IMR-90 (cell line): ENCODE measurements at regions not wholly inside any gene's neighbourhood (a gene's known extent, or its start where the extent isn't known, plus 50 kb on each side); places are given as distances from the start of the nearest gene placed in this dataset.

Experiments used
- ATAC-seq: fragments of 200-7000 bp; cut with Tn5 transposase; 2 replicates; pipeline ENCODE4 v1.9.1; 2020; ENCODE audit warnings: low read depth, mild to moderate bottlenecking, moderate library complexity
- BruUV-seq: library from RNA; stranded (reverse); fragments of 400-500 nt; replicated peaks from 2 replicates; lab custom pipeline; 2021; lab: Mats Ljungman, UMichigan
- CTCF ChIA-PET: fragments of 300-600 bp; formaldehyde crosslinking; extraction: SDS; loops from one replicate; lab custom pipeline; 2021; ENCODE audit warnings: antibody characterized with exemption; lab: Yijun Ruan, JAX
- POLR2A ChIA-PET: fragments of 300-600 bp; sonication (Branson Sonifier 250); formaldehyde crosslinking; loops from one replicate; lab custom pipeline; 2022; ENCODE audit warnings: antibody characterized with exemption; ENCODE audit not compliant: unreplicated experiment; lab: Charles Lee
- DNase-seq: peaks from one replicate; pipeline ENCODE4 v3.0.0; 2013
- H2AFZ ChIP-seq: replicated peaks from 2 replicates; pipeline ENCODE3; 2013; ENCODE audit warnings: low read length, mild to moderate bottlenecking; ENCODE audit not compliant: poor library complexity
- H2AK5ac ChIP-seq: 2 replicates; pipeline ENCODE4 v1.6.1; 2013; ENCODE audit warnings: low read depth, low read length, inconsistent platforms
- H2AK9ac ChIP-seq: replicated peaks from 2 replicates; pipeline ENCODE3; 2013; ENCODE audit warnings: mild to moderate bottlenecking, low read depth, low read length, moderate library complexity; ENCODE audit not compliant: poor library complexity
- H2BK120ac ChIP-seq: 2 replicates; pipeline ENCODE4 v1.6.1; 2013; ENCODE audit warnings: low read depth, low read length, inconsistent platforms
- H2BK15ac ChIP-seq: 3 replicates; pipeline ENCODE4 v1.6.1; 2013; ENCODE audit warnings: low read depth, low read length, inconsistent platforms
- H2BK20ac ChIP-seq: 2 replicates; pipeline ENCODE4 v1.6.1; 2013; ENCODE audit warnings: low read depth, mild to moderate bottlenecking, inconsistent platforms, low read length, moderate library complexity
- H2BK5ac ChIP-seq: 2 replicates; pipeline ENCODE4 v1.6.1; 2013; ENCODE audit warnings: mild to moderate bottlenecking, low read depth, low read length, inconsistent platforms; ENCODE audit not compliant: poor library complexity, severe bottlenecking
- H3K14ac ChIP-seq: replicated peaks from 2 replicates; pipeline ENCODE4 v1.6.1; 2013; ENCODE audit warnings: low read depth, low read length, inconsistent platforms
- H3K18ac ChIP-seq: 2 replicates; pipeline ENCODE4 v1.6.1; 2013; ENCODE audit warnings: low read depth, low read length, control low read depth
- H3K23ac ChIP-seq: 2 replicates; pipeline ENCODE4 v1.6.1; 2013; ENCODE audit warnings: low read depth, low read length, inconsistent platforms
- H3K27ac ChIP-seq: 2 replicates; pipeline ENCODE4 v1.5.1; 2013; ENCODE audit warnings: mild to moderate bottlenecking, control low read depth, low read length; ENCODE audit not compliant: insufficient read depth
- H3K27me3 ChIP-seq: 2 replicates; pipeline ENCODE4 v1.6.1; 2013; ENCODE audit warnings: low read length; ENCODE audit not compliant: control insufficient read depth, insufficient read depth
- H3K36me3 ChIP-seq: 2 replicates; pipeline ENCODE4 v1.6.1; 2013; ENCODE audit warnings: low read length, mixed read lengths; ENCODE audit not compliant: control insufficient read depth, insufficient read depth
- H3K4ac ChIP-seq: 2 replicates; pipeline ENCODE4 v1.6.1; 2013; ENCODE audit warnings: low read depth, low read length, inconsistent platforms
- H3K4me1 ChIP-seq: 2 replicates; pipeline ENCODE4 v1.6.1; 2013; ENCODE audit warnings: low read length, mixed read lengths; ENCODE audit not compliant: control insufficient read depth, insufficient read depth
- H3K4me2 ChIP-seq: 2 replicates; pipeline ENCODE4 v1.6.1; 2013; ENCODE audit warnings: low read depth, mild to moderate bottlenecking, control low read depth, low read length, moderate library complexity
- H3K4me3 ChIP-seq: 2 replicates; pipeline ENCODE4 v1.5.1; 2013; ENCODE audit warnings: low read depth, mild to moderate bottlenecking, control low read depth, low read length, moderate library complexity; ENCODE audit not compliant: insufficient read depth
- H3K56ac ChIP-seq: 2 replicates; pipeline ENCODE4 v1.6.1; 2013; ENCODE audit warnings: low read length, inconsistent platforms; ENCODE audit not compliant: insufficient read depth; ENCODE audit errors: extremely low read depth
- H3K79me1 ChIP-seq, 2 experiments: 2 replicates each; pipeline ENCODE4 v1.6.1; 2013; ENCODE audit warnings: low read length in 2 of 2, inconsistent platforms in 1 of 2, low read depth in 1 of 2
- H3K9ac ChIP-seq: 2 replicates; pipeline ENCODE4 v1.6.1; 2013; ENCODE audit warnings: low read depth, low read length, control low read depth
- H3K9me1 ChIP-seq: 2 replicates; pipeline ENCODE4 v1.6.1; 2013; ENCODE audit warnings: low read length, inconsistent platforms; ENCODE audit not compliant: insufficient read depth
- H3K9me3 ChIP-seq: 2 replicates; pipeline ENCODE4 v1.6.1; 2013; ENCODE audit warnings: low read length; ENCODE audit not compliant: control insufficient read depth, insufficient read depth
- H4K20me1 ChIP-seq: 2 replicates; pipeline ENCODE4 v1.6.1; 2013; ENCODE audit warnings: low read length, inconsistent platforms; ENCODE audit not compliant: insufficient read depth
- H4K5ac ChIP-seq: 2 replicates; pipeline ENCODE4 v1.6.1; 2013; ENCODE audit warnings: mild to moderate bottlenecking, low read depth, low read length, control low read depth
- H4K8ac ChIP-seq, 2 experiments: 2 replicates each; pipeline ENCODE4 v1.6.1; 2013; ENCODE audit warnings: low read depth in 2 of 2, low read length in 2 of 2, control low read depth in 1 of 2, inconsistent platforms in 1 of 2
- H4K91ac ChIP-seq: 2 replicates; pipeline ENCODE4 v1.6.1; 2013; ENCODE audit warnings: low read depth, low read length, inconsistent platforms; ENCODE audit not compliant: insufficient read depth
- FOS ChIP-seq: fragments of 150-350 bp; IDR thresholded peaks from 2 replicates; pipeline ENCODE4 v1.6.1; 2016; ENCODE audit warnings: low read depth, low read length
- WGBS, 2 experiments: methylation state at CpG; one replicate each; pipeline versions ENCODE4 v1.1.5 to v1.1.7; 2013; ENCODE audit warnings: missing lambda C conversion rate in 2 of 2; ENCODE audit not compliant: insufficient read length in 1 of 2; ENCODE audit errors: extremely low coverage in 2 of 2; 5-methylcytosine and 5-hydroxymethylcytosine counted together
- dilution Hi-C: fragments of 300-500 bp; cut with HindIII; formaldehyde crosslinking; loops from one replicate; pipeline ENCODE4 v1.14.3; 2018; ENCODE audit warnings: low sequenced_read_pairs; ENCODE audit not compliant: unreplicated experiment
- in situ Hi-C: fragments of 300-500 bp; cut with MboI; formaldehyde crosslinking; loops from 3 replicates; pipeline ENCODE4 v1.14.3; 2019; ENCODE audit warnings: low sequenced_read_pairs, inconsistent platforms, mixed read lengths
- intact Hi-C: fragments of 100-400 bp; cut with micrococcal nuclease; formaldehyde crosslinking; loops from 2 replicates; pipeline ENCODE4 v1.10.0; 2022
- TF ChIP-seq, protein P1 (sequence below): fragments of 150-350 bp; IDR thresholded peaks from 2 replicates; pipeline ENCODE4 v1.6.1; 2017; ENCODE audit warnings: mild to moderate bottlenecking, antibody characterized with exemption, low read length, low read depth

GRCh38 chr5:56737951-56738606 lies 77.3 kb upstream of the MAP3K1 start:
- Histone ChIP-seq H4K5ac (no peak overlapping the region), H3K27me3 (no peaks in the 10 kb centered on the region), H3K36me3 (no peaks in the 10 kb centered on the region), H4K20me1 (no peaks in the 10 kb centered on the region), H2BK15ac (no peak overlapping the region), H4K91ac (no peak overlapping the region), H2BK5ac (no peak overlapping the region), H3K23ac (no peak overlapping the region), H3K79me1 (no peaks in the 10 kb centered on the region), H3K9me3 (no peaks in the 10 kb centered on the region), H2BK20ac (no peak overlapping the region), H3K18ac (no peak overlapping the region), H3K9me1 (0 out of 2 replicates have a peak, but pooled peaks cover 3% of the 10 kb centered on the region), H2AK5ac (no peak overlapping the region), H3K14ac (no peak overlapping the region), H2AK9ac (no peak overlapping the region), H3K4me2 (no peak overlapping the region), H3K4ac (no peak overlapping the region), H2AFZ (no peak overlapping the region), H3K27ac (no peak overlapping the region), H2BK120ac (no peak overlapping the region), H3K4me1 (peaks cover 3% of the 10 kb centered on the region), H3K4me3 (no peak overlapping the region), H3K56ac (no peak overlapping the region), H4K8ac (no peak overlapping the region), H3K9ac (no peak overlapping the region)
- intact Hi-C loops, result no loop called here
- TF ChIP-seq FOS, result no peak
- TF ChIP-seq, protein P1, sequence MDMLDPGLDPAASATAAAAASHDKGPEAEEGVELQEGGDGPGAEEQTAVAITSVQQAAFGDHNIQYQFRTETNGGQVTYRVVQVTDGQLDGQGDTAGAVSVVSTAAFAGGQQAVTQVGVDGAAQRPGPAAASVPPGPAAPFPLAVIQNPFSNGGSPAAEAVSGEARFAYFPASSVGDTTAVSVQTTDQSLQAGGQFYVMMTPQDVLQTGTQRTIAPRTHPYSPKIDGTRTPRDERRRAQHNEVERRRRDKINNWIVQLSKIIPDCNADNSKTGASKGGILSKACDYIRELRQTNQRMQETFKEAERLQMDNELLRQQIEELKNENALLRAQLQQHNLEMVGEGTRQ, result no peak
- in situ Hi-C loops, result no loop called here
- DNase-seq (no peak), ATAC-seq (no peak)
- POLR2A ChIA-PET, result no interaction called here
- CTCF ChIA-PET, result interaction anchor here (1.3 kb wide), 1 partner anchor 11 kb away, joined by 3 read pairs; no protein-coding TSS in a partner anchor
- no CpG with 5 or more reads among the region's 6 CpGs for WGBS, 2 experiments
- dilution Hi-C loops, result no loop called here
- BruUV-seq, result no TSS peak
